Breast epithelium (tissue), 3 donors: ENCODE measurements at regions not wholly inside any gene's neighbourhood (a gene's known extent, or its start where the extent isn't known, plus 50 kb on each side); places are given as distances from the start of the nearest gene placed in this dataset.

Experiments
- CTCF ChIP-seq, 3 donors: fragments of 450-650 bp; IDR thresholded peaks; one replicate each; pipeline ENCODE4 v1.5.1; 2016 to 2017; ENCODE audit warnings: antibody characterized with exemption in 3 of 3, mild to moderate bottlenecking in 3 of 3, moderate library complexity in 3 of 3
- POLR2A ChIP-seq: fragments of 450-650 bp; IDR thresholded peaks from one replicate; pipeline ENCODE4 v1.6.1; 2016; ENCODE audit warnings: antibody characterized with exemption, mild to moderate bottlenecking, moderate library complexity
- POLR2AphosphoS5 ChIP-seq, 3 donors: sonication (generic); formaldehyde crosslinking; IDR thresholded peaks; one replicate each; pipeline ENCODE4 v1.6.1; 2017; ENCODE audit warnings: antibody characterized with exemption in 3 of 3

GRCh38 chr4:75107755-75108612, 175.1 kb downstream of the PARM1 start:
- TF ChIP-seq POLR2AphosphoS5 (IDR thresholded peaks at IDR 0.05) (no peak), POLR2A (no peak), CTCF (IDR thresholded peaks at IDR 0.05) (no peak)
